GM18498 (cell line): ENCODE measurements at regions not wholly inside any gene's neighbourhood (a gene's known extent, or its start where the extent isn't known, plus 50 kb on each side); places are given as distances from the start of the nearest gene placed in this dataset.
A peak's percentile ranks its signal among the peaks of the same experiment; 100 is the strongest.

Source experiments
- ATAC-seq: cut with Tn5 transposase; IDR thresholded peaks from one replicate; pipeline ENCODE4 v1.9.1; 2021; ENCODE audit warnings: mild to moderate bottlenecking, moderate library complexity; ENCODE audit not compliant: unreplicated experiment

DNA sequence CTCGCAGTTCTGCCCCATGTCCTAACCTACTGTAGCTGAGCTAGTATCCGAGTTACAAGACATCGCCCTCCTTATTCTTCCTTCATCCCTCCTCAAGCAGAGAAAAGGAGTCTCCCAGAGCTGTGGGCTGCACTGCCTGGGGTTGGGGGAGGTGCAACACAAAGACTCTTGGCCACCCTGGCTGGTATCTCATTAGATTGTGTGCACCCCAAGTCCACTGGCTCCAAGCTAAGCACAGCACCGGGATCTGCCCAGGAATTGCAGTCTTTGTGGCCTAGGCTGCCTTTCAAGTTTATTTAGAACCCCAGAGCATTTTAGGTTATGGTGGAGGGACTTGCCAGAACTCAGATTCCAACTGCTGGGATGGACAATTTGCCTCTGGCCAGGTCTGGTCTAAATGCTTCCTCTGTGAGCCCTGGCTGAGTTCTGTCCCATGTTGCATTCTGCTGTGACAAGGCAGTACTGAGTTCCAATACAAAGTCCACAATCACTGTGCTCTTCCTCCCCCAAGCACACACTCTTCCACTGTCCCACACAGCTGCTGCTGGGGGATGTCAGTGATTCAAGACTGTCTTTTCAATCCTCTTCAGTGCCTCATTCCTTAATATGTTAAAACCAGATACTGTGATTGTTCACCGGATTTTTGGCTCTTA lies 169.6 kb upstream of the CLEC14A start:
- ATAC-seq: no peak

DNA sequence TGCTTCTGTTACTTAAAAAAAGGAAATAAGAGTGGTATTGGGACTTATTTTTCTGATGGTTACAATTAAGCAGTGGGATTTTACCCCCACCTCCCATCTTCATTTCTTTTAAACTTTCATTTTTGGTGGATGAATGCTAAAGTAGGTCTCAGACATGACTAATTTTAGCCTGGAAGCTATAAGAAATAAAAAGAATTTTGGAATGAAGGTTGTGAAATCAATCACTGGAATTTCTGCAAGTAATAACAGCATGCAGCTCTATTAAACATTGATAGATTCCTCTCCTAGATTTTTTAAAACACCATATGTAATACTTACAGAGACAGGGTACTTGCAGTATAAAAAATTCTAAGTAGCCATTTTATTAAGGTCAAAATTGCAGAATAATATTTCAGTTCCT lies 164.2 kb upstream of the CLEC14A start:
- no peak for ATAC-seq

DNA sequence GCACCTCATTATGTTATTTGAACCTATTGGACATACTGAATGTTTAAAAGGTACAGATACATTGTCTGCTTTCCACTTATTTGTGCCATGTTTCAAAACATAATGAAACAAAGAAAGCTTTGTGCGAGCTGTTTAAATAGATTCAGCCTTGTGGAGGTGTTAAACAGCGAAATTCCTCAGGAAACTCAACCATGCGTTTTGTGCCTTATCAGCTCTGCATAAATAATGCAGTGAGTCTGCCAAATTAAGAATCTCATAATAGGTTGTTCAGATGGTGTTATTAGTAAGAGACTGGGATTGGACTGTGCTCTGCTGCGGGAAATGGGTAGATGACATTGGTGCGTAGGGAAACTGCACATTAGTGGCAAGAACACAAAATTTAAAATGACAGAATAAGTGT lies 163.7 kb upstream of the CLEC14A start:
- no peak for ATAC-seq

DNA sequence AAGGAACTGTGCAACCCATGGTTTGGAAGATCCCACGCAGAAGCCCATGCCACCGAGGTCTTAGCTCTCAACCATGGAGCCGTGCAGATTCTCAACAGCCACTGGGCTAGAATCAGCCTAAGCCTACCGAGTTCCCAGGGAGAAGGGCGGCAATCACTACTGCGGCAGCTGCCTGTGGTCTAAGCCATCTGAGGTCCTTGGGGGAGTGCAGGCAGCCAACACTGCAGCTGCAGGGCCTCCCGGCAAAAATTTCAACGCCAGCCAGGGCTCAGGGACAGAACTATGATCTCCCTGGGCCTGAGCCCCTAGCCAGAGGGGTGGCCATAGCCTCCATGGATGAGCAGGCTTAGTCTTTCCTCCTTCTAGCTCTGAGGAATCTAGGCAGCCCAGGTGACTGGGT lies 156.8 kb upstream of the CLEC14A start:
- ATAC-seq: no peak

DNA sequence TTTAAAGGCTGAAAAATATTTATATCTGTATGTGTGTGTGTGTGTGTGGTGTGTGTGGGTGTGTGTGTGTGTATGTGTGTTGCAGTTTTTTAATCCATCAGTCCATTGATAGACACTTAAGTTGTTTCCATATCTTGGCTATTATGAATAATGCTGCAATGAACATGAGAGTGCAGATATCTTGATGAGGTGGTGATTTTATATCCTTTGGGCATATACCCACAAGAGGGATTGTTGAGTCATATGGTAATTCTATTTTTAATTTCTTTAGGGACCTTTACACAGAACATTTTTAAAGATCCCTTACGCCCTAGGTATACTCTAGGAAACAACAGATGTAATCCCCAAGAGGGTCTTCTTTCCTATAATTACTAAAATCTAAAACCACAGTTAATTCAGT lies 154.5 kb upstream of the CLEC14A start:
- ATAC-seq: no peak

DNA sequence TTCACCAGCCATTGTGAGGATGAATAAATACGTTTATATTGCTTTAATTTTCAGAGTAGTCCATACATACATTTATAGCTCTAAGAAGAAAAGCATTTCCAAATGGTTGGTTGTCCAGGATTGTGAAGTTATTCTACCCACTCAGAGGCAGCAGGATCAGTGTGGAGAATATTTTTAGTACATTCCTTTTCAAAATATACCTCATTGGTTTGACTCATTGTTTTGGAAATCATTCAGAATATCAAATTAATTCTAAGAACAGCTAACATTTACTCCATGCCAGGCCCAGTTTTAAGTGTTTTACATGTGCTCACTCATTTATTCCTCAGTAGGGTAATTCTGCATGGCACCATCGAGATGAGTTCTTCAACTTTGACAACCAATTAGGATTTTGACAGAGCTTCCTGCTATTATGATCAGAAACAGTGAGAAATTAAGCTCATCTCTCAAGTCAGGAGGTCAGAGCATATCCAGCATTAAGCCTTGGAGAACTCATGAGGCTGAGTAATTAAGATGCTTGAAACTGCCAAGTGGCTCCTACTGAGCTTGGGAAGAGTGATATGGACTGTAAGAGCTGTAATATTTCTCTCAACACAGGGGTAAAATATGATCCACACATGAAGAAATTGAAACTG lies 153.3 kb upstream of the CLEC14A start:
- ATAC-seq: no peak

DNA sequence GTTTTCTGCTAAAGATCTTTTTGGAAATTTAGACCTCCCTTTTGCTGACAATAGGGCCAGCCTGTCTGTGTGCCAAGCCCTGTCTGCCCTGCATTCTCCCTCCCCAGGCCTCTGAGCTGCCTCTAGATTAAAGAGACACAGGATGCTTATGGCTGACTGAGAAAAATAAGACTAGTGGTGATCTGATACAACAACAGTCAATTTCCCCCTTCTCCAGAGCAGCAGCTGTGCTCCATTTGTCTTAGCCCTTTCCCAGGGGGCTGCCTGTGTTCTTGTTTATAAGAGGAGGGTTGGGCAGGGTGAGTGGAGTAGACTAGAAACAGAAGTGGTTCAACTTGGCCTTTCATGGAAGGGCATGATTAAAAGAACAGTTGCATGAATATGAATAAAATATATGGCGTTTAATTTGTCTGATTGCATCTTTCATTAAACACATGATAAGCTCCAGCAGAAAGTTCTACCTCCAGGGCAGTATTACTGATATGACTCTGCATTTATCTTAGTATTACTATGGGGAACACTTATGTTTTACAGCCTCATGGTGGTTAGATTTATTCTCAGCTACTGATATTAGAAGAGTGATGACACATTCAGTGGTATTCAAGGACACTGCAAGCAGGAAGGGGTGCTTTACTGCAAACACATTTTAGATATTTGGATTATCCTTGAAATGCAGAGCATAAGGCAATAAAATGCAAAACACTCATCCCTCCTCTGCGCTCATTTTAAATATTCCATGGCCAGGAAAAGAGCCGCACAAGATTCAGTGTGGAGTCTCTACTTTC lies 150.2 kb upstream of the CLEC14A start:
- ATAC-seq: no peak

DNA sequence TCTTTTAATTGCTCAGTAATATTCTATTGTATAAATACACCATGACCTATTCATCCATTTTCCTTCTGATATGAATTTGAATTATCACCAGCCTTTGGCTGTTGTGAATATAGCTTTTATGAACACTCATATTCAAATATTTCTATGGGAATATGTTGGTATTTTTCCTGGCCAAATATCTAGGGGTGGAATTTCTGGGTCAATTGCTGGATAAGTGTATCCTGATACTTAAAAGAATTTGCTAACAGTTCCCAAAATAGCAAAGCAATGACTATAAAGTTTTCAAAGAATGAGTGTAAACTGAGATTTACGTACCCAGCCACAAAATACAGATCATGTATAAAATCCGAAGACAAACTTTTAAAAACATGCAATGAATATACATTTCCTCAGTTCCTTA lies 148.7 kb upstream of the CLEC14A start:
- ATAC-seq: no peak

DNA sequence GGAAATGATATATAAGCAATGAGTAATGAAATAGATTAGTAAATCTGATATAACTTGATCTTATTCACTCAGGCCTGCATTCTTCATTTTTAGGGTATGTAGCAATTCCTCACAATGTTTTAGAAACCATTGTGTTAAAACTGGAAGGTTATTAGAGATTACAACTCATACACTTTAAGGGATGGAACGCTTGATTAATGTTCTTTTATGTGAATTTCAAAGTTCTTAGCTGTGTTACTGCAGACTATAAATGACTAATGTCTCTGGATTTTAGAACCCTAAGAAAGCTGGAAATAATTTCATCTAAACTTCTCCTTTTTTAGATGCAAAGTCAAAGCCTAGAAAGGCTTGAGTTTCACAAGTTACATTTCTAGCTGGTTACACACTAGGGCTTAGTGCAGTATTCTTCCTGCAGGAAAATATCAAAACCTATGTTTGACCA lies 148.2 kb upstream of the CLEC14A start:
- no peak for ATAC-seq

DNA sequence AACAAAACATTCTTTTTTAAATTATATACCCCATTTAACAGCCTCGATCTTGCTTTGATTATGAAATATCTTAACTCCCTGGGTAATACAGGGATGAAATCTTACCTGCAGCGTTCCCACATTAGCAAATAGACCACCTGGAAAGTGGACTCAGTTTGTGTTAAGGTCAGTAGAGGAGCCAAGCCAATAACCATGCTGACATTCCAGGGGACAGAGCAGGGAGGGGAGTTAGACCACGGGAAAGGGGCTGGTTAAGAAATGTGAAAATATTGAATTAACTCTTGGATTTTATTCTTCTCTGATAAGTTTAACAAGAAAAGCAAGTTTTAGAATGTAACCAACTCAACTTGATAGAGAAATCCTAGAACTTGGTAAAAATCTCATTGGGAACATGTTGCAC lies 144.9 kb upstream of the CLEC14A start:
- ATAC-seq: no peak

DNA sequence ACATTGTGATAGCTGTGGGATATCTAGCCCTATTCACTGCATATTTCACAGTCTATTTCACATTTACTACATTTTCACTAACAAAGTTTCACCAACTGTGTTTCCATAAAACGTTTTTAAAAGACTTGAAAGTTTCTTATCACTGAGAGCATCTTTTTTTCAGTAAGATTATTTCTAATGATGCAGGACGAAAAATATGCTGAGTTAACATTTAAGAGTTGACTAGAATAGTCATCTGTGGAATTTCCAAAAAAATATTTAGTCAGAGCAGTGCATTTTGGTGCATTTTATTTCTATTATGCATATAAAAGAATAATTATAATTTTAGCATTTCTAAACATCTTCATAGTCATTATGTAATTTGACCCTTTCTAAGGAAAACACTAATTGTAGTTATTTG lies 143.8 kb upstream of the CLEC14A start:
- no peak for ATAC-seq

DNA sequence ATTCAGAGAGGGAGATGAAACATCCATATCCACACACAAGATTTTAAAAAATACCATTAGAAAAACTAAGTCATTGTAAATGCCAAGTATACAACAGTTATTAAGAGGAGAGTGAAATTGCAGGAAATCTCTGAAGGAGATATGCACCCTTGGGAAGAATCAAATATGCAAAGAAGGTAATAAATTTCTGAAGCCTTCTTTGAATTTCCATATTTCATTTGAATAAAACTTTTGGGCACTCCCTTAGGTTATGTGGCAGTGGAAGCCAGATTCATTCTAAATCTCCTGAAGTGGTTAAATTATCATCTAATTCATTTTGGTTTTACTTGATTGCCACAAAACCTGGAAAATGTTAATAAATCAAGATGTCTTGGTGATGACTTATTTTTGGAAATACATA lies 138.9 kb upstream of the CLEC14A start:
- ATAC-seq: no peak

DNA sequence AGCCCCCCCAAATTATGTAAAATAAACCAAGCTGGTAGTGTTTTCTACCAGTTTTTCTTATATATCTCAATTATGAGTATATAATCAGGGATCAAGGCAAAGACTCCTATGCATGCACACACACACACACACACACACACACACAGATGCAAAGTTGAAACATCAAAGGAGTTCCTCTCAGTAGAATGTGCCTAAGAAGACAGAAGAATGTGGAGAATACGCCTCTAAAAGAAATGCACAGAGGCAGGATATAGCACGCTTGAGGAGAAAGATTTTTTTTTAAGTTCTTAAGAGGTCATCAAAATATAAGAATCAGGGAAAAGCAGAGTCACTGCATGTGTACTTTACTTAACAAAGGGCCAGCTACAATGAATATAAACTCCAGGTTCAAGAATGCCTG lies 138.2 kb upstream of the CLEC14A start:
- ATAC-seq: no peak

DNA sequence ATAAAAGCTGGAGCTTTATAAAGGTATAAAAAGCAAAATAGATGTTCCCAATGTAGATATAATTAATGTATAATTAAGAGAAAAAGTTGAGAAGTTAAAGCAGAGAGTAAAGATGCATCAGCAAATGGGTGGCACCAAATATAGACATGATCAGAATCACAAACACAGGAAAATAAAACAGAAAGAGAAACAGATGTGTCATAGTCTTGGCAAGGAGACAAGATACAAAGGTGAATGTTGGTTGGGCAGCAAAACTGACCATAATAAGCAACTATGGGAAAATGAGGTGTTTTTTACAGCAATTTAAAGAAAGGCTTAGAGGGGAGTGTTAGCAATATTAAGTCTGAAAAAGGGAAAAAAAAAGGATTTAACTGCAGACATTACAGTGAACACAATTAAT lies 135.4 kb upstream of the CLEC14A start:
- ATAC-seq: peak; percentile 70

DNA sequence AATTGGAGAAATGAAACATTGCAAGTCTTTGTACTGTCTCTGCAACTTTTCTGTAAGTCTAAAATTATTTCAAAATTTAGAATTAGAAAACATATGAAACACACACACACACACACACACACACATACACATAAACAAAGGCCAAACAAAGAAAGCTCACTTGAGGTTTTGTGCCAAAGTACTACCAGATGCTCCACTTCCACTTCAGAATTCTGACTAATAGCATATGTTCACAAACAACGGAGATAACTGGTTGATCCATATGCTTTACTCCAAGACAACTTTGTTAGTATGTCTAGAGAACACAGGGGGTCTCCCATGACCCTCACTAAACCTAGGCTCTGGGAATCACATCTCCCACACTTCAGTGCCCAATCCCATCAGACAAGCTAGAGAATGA lies 133.8 kb upstream of the CLEC14A start:
- ATAC-seq: no peak

DNA sequence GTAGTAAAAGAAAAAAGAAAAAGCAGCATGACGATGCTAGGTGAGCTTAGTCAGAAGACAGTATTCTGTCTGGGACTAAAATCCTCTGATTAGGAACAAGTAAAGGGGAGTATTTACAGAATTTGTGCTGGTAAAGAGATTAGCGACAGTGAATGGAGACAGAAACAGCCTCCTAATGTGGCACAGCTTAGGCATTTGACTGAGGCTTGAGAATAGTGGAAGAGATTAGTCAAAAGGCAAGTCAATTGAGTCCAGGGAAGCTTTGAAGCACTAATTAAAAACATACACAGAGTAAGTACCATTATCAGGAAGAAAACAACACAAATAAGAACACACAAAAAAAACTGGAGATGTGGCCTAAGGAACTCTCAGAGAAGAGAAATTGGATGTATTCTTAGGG lies 131.9 kb upstream of the CLEC14A start:
- no peak for ATAC-seq

DNA sequence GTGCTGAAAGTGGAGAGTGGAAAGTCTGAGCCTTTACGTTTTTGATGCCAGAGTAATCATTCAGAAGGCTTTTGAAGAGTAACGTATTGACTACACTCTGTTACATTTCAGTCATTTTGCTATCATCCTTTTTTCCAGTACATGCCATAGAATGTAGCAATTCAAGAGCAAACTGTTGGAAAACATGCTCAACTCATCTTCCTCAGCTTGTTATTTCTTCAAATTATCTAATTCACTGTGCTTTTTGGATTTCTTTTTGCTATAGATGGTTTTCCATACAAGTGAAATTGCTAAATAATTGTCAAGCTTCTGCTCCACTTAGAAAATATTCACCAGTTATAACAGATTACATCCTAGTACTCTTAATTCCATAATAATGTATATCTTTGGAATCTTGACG lies 129.9 kb upstream of the CLEC14A start:
- no peak for ATAC-seq

DNA sequence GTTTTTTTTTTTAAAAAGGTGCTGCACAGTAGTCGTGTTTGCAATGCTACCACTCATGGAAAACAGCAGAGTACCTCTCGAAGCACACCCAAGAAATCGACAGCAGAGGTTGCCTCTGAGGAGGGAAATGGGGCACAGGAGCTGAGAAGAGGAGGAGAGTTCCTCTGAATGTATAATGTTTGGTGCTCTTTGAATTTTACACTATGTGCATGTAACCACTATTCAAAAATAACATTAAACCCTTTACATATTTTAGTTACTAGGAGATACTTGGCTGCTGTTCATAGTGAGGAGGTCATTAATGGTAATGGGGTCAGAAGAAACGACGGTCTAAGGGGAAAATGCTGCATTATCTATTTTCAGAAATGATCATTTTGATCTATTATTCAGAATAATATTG lies 129.4 kb upstream of the CLEC14A start:
- ATAC-seq: no peak

DNA sequence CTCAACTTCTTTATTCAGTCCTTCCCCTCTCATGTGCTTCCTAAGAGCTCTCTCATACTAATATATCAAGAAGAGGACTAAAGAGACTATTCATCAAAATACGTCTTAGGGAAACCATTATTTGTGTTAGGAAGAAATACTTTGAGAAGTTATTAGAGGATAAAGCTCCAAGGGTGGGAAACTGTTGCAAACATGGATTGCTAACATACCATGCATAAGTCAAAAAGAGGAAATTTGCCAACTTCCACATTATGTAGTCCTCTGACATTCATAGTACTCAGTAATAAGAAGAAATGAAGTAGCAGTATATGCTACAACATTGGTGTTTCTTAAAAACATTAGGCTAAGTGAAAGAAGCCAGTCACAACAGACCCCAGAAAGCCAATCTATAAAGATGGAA lies 128.8 kb upstream of the CLEC14A start:
- ATAC-seq: no peak

DNA sequence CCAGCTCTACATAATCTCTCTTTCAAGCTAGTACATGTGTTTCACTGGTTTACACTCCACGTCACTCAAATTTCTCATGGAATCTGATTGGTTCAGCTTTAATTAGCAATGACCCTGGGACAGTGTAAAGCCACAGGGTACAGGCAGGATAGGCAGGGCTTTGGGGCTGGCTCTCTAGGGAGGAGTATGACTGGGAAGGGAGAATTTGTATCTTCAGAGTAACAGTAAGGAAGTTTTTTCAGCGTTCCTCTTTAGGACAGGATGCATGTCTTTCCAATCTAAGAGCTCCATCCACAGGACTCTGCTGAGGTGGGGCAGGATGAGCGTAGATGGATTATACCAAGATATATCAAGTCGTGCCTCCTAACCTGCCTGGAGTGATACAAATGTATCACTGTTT lies 112.0 kb upstream of the CLEC14A start:
- no peak for ATAC-seq

DNA sequence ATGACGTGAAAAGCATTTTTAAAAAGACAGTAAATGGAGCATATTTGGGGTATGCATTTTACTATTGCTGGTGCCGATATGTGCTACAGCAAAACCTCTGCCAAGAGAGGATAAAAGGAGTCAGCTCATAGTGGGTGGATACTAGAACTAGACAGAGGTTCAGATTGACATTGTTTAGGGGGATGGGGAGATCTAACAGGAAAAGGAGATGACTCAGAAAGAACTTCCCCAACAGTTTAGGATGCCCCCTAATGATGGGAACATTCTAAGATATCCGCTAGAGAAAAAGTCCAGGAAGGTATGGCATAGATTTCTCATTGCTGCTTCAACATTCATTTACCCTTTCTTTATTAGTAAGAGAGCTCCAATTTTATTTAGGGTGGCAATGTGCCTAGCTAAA lies 110.5 kb upstream of the CLEC14A start:
- no peak for ATAC-seq

DNA sequence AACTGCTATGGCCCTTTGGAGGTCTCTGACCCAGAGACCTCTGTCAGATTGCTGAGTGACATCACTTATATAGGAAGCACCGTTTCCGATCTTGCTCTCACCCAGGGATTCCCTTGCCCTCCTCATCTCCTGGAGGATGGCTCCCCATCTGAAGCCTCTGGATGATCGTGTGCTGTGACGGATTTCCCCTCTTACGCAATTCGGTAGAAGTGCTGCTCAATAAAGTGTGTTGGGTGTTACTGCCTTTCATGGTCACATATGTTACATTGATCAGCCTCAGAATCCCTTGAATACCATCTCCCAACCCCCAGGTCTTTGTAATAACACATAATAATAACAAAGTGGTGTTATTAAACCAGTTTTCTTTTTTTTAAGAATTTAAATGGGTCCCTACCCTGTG lies 107.3 kb upstream of the CLEC14A start:
- ATAC-seq: no peak
